HCT116 (cell line): ENCODE measurements at regions not wholly inside any gene's neighbourhood (a gene's known extent, or its start where the extent isn't known, plus 50 kb on each side); places are given as distances from the start of the nearest gene placed in this dataset.

Source experiments
- ATAC-seq: fragments of 200-7000 bp; cut with Tn5 transposase; 2 replicates; pipeline ENCODE4 v1.9.1; 2020; ENCODE audit warnings: mild to moderate bottlenecking, moderate library complexity
- BruUV-seq: library from RNA; stranded (reverse); fragments of 400-500 nt; replicated peaks from 2 replicates; lab custom pipeline; 2021; lab: Mats Ljungman, UMichigan
- CTCF ChIA-PET: fragments of 300-600 bp; sonication (Branson Sonifier 250); formaldehyde crosslinking; loops from one replicate; lab custom pipeline; 2021; ENCODE audit warnings: antibody characterized with exemption; lab: Charles Lee
- POLR2A ChIA-PET: fragments of 300-600, 350-600 bp; sonication (Branson Sonifier 250); formaldehyde crosslinking; loops from one replicate; lab custom pipeline; 2021; ENCODE audit warnings: antibody characterized with exemption; lab: Charles Lee
- RAD21 ChIA-PET, 2 experiments: fragments of 300-600 bp; sonication (Branson Sonifier 250); formaldehyde crosslinking; loops; one replicate each; lab custom pipeline; 2023; ENCODE audit warnings: low total read pairs in 2 of 2; ENCODE audit not compliant: uncharacterized antibody in 2 of 2, unreplicated experiment in 2 of 2, low non-redundant PET in 1 of 2; lab: Charles Lee
- DNase-seq: peaks from one replicate; pipeline ENCODE4 v3.0.0-alpha.2; 2010; ENCODE audit warnings: low read depth, low spot score
- H2AFZ ChIP-seq: fragments of 200-600 bp; shearing (Covaris generic), sonication (generic); 2 replicates; pipeline ENCODE4 v1.6.1; 2017; ENCODE audit warnings: low read depth, mixed run types, mixed read lengths, antibody characterized with exemption, low read length; ENCODE audit not compliant: poor library complexity, severe bottlenecking
- H3K27ac ChIP-seq: 2 replicates; pipeline ENCODE4 v1.5.1; 2012; ENCODE audit warnings: low read depth, low read length
- H3K27me3 ChIP-seq: fragments of 200-600 bp; sonication (generic); 2 replicates; pipeline ENCODE4 v1.6.1; 2016; ENCODE audit warnings: mixed run types, low read length, mixed read lengths; ENCODE audit not compliant: insufficient read depth
- H3K36me3 ChIP-seq, 2 experiments: fragments of 200-500 bp in 1 of 2; fragments of 200-600 bp in 1 of 2; sonication (Bioruptor generic) in 1 of 2; sonication (generic) in 1 of 2; 2 replicates each; pipeline versions ENCODE4 v1.5.1 to v1.6.1; 2014 to 2016; ENCODE audit warnings: low read length in 2 of 2, inconsistent platforms in 1 of 2, mixed read lengths in 1 of 2, mixed run types in 1 of 2; ENCODE audit not compliant: insufficient read depth in 2 of 2, control insufficient read depth in 1 of 2
- H3K4me1 ChIP-seq, 2 experiments: fragments of 200-600 bp in 1 of 2; sonication (generic) in 1 of 2; 2 replicates each; pipeline versions ENCODE4 v1.5.1 to v1.6.1; 2012 to 2017; ENCODE audit warnings: low read length in 2 of 2, inconsistent platforms in 1 of 2, mild to moderate bottlenecking in 1 of 2, mixed read lengths in 1 of 2, mixed run types in 1 of 2, moderate library complexity in 1 of 2; ENCODE audit not compliant: insufficient read depth in 2 of 2, control insufficient read depth in 1 of 2
- H3K4me2 ChIP-seq: fragments of 200-600 bp; sonication (generic); 2 replicates; pipeline ENCODE4 v1.6.1; 2017; ENCODE audit warnings: mixed run types, low read length, mixed read lengths
- H3K4me3 ChIP-seq, 2 experiments: fragments of 200-600 bp in 1 of 2; sonication (generic) in 1 of 2; replicated peaks in 1 of 2; 2 replicates each; pipeline ENCODE4 v1.5.1; 2011 to 2016; ENCODE audit warnings: low read length in 2 of 2, control low read depth in 1 of 2, low read depth in 1 of 2, mild to moderate bottlenecking in 1 of 2, mixed read lengths in 1 of 2, mixed run types in 1 of 2
- H3K79me2 ChIP-seq: fragments of 200-600 bp; sonication (generic); 2 replicates; pipeline ENCODE4 v1.6.1; 2017; ENCODE audit warnings: mild to moderate bottlenecking, mixed run types, low read length, moderate library complexity, mixed read lengths; ENCODE audit not compliant: insufficient read depth
- H3K9ac ChIP-seq: fragments of 200-600 bp; sonication (generic); 2 replicates; pipeline ENCODE4 v1.6.1; 2016; ENCODE audit warnings: low read length, mixed read lengths
- H3K9me2 ChIP-seq: fragments of 200-600 bp; sonication (generic), shearing (Covaris generic); 2 replicates; pipeline ENCODE4 v1.6.1; 2017; ENCODE audit warnings: mixed run types, mild to moderate bottlenecking, moderate library complexity; ENCODE audit not compliant: insufficient read depth
- H3K9me3 ChIP-seq, 2 experiments: fragments of 200-500 bp in 1 of 2; fragments of 200-600 bp in 1 of 2; sonication (Bioruptor generic) in 1 of 2; sonication (generic) in 1 of 2; 2 replicates each; pipeline ENCODE4 v1.6.1; 2014 to 2017; ENCODE audit warnings: low read length in 2 of 2, mixed read lengths in 2 of 2, inconsistent platforms in 1 of 2, low read depth in 1 of 2, mild to moderate bottlenecking in 1 of 2, mixed run types in 1 of 2, moderate library complexity in 1 of 2; ENCODE audit not compliant: control insufficient read depth in 1 of 2, insufficient read depth in 1 of 2
- H4K20me1 ChIP-seq: fragments of 200-600 bp; sonication (generic), shearing (Covaris generic); 2 replicates; pipeline ENCODE4 v1.6.1; 2017; ENCODE audit warnings: mixed run types, mild to moderate bottlenecking, moderate library complexity; ENCODE audit not compliant: insufficient read depth
- EZH2 ChIP-seq: fragments of 200-600 bp; sonication (generic); IDR thresholded peaks from 2 replicates; pipeline ENCODE4 v1.6.1; 2017; ENCODE audit warnings: antibody characterized with exemption, mixed run types
- FOSL1 ChIP-seq: IDR thresholded peaks from 2 replicates; pipeline ENCODE4 v1.6.1; 2012; ENCODE audit warnings: low read depth
- JUND ChIP-seq: IDR thresholded peaks from 2 replicates; pipeline ENCODE4 v1.6.1; 2012
- RAD21 ChIP-seq: IDR thresholded peaks from 2 replicates; pipeline ENCODE4 v1.6.1; 2012; ENCODE audit warnings: low read depth, mild to moderate bottlenecking
- SP1 ChIP-seq: IDR thresholded peaks from 2 replicates; pipeline ENCODE4 v1.6.1; 2012; ENCODE audit warnings: low read depth
- SRF ChIP-seq: IDR thresholded peaks from 2 replicates; pipeline ENCODE4 v1.6.1; 2012; ENCODE audit warnings: low read depth
- TCF7L2 ChIP-seq: IDR thresholded peaks from 2 replicates; pipeline ENCODE4 v1.7.0; 2011; ENCODE audit warnings: borderline replicate concordance, inconsistent platforms; ENCODE audit not compliant: insufficient read depth, insufficient read length; ENCODE audit errors: extremely low read depth
- ZFX ChIP-seq: fragments of 450-650 bp; IDR thresholded peaks from 2 replicates; pipeline ENCODE4 v1.6.1; 2017
- ZNF274 ChIP-seq: fragments of 200-500 bp; sonication (Bioruptor generic); IDR thresholded peaks from 2 replicates; pipeline ENCODE4 v1.6.1; 2014; ENCODE audit warnings: mild to moderate bottlenecking, low read depth, low read length, inconsistent platforms
- intact Hi-C: fragments of 100-400 bp; cut with micrococcal nuclease; formaldehyde crosslinking; loops from 2 replicates; pipeline ENCODE4 v1.10.0; 2022
- TF ChIP-seq, protein P1 (sequence below): IDR thresholded peaks from 2 replicates; pipeline ENCODE4 v1.6.1; 2012
- TF ChIP-seq, protein P2 (sequence below): IDR thresholded peaks from 2 replicates; pipeline ENCODE4 v1.6.1; 2011; ENCODE audit warnings: mild to moderate bottlenecking, low read length, moderate library complexity; ENCODE audit not compliant: insufficient replicate concordance; ENCODE audit errors: extremely low read depth

DNA sequence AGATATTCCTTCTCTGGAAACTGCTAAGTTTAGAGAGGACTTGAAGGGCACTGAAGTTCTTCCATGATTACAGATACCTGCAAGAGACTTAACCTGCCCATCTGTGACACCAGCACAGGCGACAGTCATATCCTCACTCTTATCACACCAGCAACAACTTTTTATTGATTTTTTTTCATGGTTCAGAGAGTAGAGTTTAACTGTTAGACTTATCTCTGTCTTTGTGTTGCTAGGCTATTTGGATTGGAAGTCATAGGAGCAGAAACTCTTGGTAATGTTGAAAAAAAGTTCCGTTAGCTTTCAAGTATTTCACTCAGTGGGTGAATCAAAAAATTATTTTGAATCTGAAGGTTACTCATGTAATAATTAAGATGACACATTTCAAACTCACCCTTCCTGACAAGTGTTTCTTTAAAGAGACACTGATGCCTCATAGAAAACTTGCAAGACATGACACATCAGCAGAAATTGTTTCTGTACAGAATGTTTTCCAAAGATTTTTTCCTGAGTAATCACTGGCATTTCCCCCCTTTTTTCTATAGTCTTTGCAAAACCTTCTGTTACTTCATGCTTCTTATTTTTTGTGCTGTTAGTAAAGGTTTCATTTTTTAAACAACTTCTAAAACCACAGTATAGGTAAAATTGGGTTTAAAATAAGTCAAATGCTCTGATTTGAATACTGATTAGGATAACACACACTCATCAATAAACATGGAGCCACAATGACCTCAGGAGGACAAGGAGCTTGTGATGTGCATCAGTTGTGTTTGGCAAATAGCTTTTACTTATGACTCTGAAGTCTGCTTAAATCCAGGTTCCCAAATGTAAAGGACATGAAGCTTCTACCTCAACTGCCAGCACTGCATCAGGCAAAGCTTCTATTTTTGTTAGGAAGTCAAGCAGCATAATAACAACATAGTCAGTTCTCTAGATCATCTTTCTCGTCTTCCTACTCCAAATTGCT is 252.9 kb upstream of the MAN1A1 start:
- ChIA-PET CTCF (no interaction called here), POLR2A (no interaction called here), RAD21 (no interaction called here)
- H3K4me1 ChIP-seq = no peaks in the 10 kb centered on the region
- H3K4me3 ChIP-seq = no peak overlapping the region
- ATAC-seq = no peak
- no peaks in the 10 kb centered on the region for H3K9me3 ChIP-seq
- H3K79me2 ChIP-seq = no peaks in the 10 kb centered on the region
- BruUV-seq = no TSS peak
- no peak for DNase-seq
- H3K9ac ChIP-seq = no peak overlapping the region
- intact Hi-C loops = no loop called here
- H2AFZ ChIP-seq = no peak overlapping the region
- H3K36me3 ChIP-seq = no peaks in the 10 kb centered on the region
- TF ChIP-seq EZH2 (no peak), ZFX (no peak), FOSL1 (no peak), JUND (no peak), SRF (no peak)
- TF ChIP-seq, protein P1, sequence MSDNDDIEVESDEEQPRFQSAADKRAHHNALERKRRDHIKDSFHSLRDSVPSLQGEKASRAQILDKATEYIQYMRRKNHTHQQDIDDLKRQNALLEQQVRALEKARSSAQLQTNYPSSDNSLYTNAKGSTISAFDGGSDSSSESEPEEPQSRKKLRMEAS = no peak
- no peaks in the 10 kb centered on the region for H3K27me3 ChIP-seq
- no peaks in the 10 kb centered on the region for H3K9me2 ChIP-seq
- no peak overlapping the region for H3K27ac ChIP-seq
- no peaks in the 10 kb centered on the region for H4K20me1 ChIP-seq
- no peak overlapping the region for H3K4me2 ChIP-seq

DNA sequence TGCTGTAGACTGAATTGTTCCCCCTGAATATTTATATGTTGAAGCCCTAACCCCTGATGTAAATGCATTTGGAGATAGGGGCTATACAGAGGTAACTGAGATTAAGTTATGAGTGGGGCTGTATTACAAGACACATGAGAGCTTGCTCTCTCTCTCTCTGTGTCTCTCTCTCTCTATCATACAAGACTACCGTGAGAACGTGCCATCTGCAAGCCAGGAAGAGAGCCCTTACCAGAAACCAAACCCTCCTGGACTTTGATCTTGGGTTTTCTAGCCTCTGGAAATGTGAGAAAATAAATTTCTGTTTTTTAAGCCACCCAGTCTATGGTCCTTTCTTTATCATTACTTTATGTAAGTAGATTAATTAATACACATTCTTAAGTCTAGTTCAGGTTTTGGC is 249.3 kb upstream of the MAN1A1 start:
- Histone ChIP-seq H3K4me3 (no peak overlapping the region), H3K27me3 (no peaks in the 10 kb centered on the region), H3K79me2 (no peaks in the 10 kb centered on the region), H3K36me3 (no peaks in the 10 kb centered on the region), H3K9ac (no peak overlapping the region), H3K4me1 (no peaks in the 10 kb centered on the region), H3K4me2 (no peak overlapping the region), H3K9me2 (no peaks in the 10 kb centered on the region), H4K20me1 (no peaks in the 10 kb centered on the region), H3K9me3 (no peaks in the 10 kb centered on the region), H2AFZ (no peak overlapping the region), H3K27ac (no peak overlapping the region)
- ChIA-PET POLR2A (no interaction called here), CTCF (no interaction called here), RAD21 (no interaction called here)
- ATAC-seq = no peak
- DNase-seq = no peak
- no TSS peak for BruUV-seq
- TF ChIP-seq, protein P2, sequence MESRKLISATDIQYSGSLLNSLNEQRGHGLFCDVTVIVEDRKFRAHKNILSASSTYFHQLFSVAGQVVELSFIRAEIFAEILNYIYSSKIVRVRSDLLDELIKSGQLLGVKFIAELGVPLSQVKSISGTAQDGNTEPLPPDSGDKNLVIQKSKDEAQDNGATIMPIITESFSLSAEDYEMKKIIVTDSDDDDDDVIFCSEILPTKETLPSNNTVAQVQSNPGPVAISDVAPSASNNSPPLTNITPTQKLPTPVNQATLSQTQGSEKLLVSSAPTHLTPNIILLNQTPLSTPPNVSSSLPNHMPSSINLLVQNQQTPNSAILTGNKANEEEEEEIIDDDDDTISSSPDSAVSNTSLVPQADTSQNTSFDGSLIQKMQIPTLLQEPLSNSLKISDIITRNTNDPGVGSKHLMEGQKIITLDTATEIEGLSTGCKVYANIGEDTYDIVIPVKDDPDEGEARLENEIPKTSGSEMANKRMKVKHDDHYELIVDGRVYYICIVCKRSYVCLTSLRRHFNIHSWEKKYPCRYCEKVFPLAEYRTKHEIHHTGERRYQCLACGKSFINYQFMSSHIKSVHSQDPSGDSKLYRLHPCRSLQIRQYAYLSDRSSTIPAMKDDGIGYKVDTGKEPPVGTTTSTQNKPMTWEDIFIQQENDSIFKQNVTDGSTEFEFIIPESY = no peak
- no peak for TF ChIP-seq TCF7L2
- TF ChIP-seq EZH2 = no peak
- no peak for TF ChIP-seq ZNF274
- no peak for TF ChIP-seq SP1
- no peak for TF ChIP-seq RAD21
- intact Hi-C loops = no loop called here
